ENCODE measurements at regions not wholly inside any gene's neighbourhood (a gene's known extent, or its start where the extent isn't known, plus 50 kb on each side); places are given as distances from the start of the nearest gene placed in this dataset.
"Not testable (repeated sequence)": the region's sequence is repeated elsewhere in the genome, so short reads cannot be mapped to it uniquely, and the experiment has no call there.

DNA sequence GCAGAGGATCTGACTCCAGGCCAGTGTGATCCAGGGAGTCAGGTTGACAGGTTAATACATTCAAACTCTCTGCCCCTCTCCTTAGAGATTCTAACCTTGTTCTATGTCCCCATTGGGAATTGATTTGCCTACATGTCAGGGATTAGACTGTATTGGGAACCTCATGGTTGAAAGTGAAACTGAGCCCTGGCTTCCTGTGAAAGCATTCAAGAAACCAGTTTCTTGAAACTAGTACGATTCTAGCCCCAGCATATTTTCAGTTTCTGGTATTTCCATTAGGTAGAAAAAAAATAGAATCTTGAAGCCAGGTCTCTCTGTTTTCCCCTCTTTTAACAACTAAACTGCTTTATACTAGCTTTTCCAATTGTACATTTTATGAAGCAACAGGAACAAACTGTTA, 140.4 kb upstream of the ABI3BP start:
- Histone ChIP-seq H3K4me1 (no peaks in the 10 kb centered on the region), H3K4me3 (no peak overlapping the region), H3K9me3 (no peaks in the 10 kb centered on the region), H3K27me3 (no peaks in the 10 kb centered on the region), H3K27ac (no peak overlapping the region), H3K36me3 (no peaks in the 10 kb centered on the region)
- TF ChIP-seq, protein P1, sequence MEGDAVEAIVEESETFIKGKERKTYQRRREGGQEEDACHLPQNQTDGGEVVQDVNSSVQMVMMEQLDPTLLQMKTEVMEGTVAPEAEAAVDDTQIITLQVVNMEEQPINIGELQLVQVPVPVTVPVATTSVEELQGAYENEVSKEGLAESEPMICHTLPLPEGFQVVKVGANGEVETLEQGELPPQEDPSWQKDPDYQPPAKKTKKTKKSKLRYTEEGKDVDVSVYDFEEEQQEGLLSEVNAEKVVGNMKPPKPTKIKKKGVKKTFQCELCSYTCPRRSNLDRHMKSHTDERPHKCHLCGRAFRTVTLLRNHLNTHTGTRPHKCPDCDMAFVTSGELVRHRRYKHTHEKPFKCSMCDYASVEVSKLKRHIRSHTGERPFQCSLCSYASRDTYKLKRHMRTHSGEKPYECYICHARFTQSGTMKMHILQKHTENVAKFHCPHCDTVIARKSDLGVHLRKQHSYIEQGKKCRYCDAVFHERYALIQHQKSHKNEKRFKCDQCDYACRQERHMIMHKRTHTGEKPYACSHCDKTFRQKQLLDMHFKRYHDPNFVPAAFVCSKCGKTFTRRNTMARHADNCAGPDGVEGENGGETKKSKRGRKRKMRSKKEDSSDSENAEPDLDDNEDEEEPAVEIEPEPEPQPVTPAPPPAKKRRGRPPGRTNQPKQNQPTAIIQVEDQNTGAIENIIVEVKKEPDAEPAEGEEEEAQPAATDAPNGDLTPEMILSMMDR (IDR thresholded peaks at IDR 0.05), result no peak
- intact Hi-C loops (cut with DNase I), result no loop called here
- FAIRE-seq (no peak), ATAC-seq (no peak), DNase-seq (no peak)
- WGBS, 2 donors, result 40 to 53% methylated on average over 1 of the region's 1 CpG

DNA sequence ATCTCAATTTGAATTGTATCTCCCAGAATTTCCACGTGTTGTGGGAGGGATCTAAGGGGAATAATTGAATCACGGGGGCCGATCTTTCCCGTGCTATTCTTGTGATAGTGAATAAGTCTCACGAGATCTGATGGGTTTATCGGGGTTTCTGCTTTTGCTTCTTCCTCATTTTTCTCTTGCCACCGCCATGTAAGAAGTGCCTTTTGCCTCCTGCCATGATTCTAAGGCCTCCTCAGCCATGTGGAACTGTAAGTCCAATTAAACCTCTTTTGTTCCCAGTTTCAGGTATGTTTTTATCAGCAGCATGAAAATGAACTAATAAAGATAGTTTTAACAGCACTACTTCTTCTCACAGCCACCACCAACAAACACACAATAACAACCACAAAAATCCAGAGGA, 140.0 kb upstream of the ABI3BP start:
- ATAC-seq; intact Hi-C loops (cut with DNase I); DNase-seq; H3K27me3 ChIP-seq; FAIRE-seq; H3K27ac ChIP-seq; H3K4me1 ChIP-seq; H3K9me3 ChIP-seq; H3K36me3 ChIP-seq; H3K4me3 ChIP-seq: not testable (repeated sequence)
- WGBS, 2 donors, result 80 to 81% methylated on average over 7 of the region's 7 CpGs

DNA sequence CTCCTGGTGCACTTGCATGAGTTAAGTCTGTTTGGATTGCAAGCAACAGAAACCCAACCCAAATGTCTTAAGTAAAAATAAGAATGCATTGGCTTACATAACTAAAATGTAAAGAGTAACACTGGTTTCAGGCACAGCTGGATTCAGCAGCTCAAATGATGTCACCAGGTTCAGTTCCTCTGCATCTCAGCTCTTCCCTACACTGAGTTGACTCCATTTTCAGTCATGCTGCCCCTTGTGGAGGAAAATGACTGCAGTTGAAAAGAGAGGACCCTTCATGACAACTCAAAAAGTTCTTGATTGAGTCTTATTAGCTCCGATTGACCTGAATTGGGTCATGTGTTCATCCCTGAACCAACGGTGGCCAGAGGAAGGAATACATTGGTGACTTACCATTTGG, 138.5 kb upstream of the ABI3BP start:
- DNase-seq (no peak), ATAC-seq (no peak), FAIRE-seq (no peak)
- no peak overlapping the region for H3K27ac ChIP-seq
- no peaks in the 10 kb centered on the region for H3K4me1 ChIP-seq
- WGBS, 2 donors, result 67 to 74% methylated on average over 2 of the region's 2 CpGs
- TF ChIP-seq, protein P1 (IDR thresholded peaks at IDR 0.05), result no peak
- H3K36me3 ChIP-seq, result no peaks in the 10 kb centered on the region
- no peaks in the 10 kb centered on the region for H3K27me3 ChIP-seq
- no peak overlapping the region for H3K4me3 ChIP-seq
- H3K9me3 ChIP-seq, result no peaks in the 10 kb centered on the region
- intact Hi-C loops (cut with DNase I), result no loop called here

DNA sequence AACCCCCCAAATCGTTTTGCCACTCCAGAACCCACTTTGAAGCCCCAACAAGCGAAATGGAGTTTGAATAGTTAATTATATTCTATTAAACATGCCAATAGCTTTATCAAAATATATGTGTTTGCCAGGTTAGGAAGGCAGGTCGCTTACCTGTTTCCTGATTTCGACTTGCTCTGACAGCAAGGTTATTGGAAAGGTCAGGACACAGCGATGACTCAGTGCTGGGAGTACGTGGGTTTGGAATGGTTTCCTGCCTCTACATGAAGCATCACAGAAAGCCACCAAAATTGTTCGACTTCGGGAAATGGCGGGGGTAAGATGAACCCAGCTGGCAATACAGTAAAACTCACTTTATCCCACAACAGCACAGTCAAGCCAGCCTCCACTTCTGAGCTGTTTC, 135.6 kb upstream of the ABI3BP start:
- Histone ChIP-seq H3K4me1 (no peaks in the 10 kb centered on the region), H3K27ac (no peak overlapping the region), H3K9me3 (no peaks in the 10 kb centered on the region), H3K4me3 (no peak overlapping the region), H3K36me3 (no peaks in the 10 kb centered on the region), H3K27me3 (no peaks in the 10 kb centered on the region)
- FAIRE-seq, result no peak
- ATAC-seq, result peak; percentile 33 to 60 (median 44)
- no peak for DNase-seq
- 35 to 38% methylated on average over 9 of the region's 9 CpGs for WGBS, 2 donors
- TF ChIP-seq, protein P1 (IDR thresholded peaks at IDR 0.05), result no peak
- intact Hi-C loops (cut with DNase I), result no loop called here

DNA sequence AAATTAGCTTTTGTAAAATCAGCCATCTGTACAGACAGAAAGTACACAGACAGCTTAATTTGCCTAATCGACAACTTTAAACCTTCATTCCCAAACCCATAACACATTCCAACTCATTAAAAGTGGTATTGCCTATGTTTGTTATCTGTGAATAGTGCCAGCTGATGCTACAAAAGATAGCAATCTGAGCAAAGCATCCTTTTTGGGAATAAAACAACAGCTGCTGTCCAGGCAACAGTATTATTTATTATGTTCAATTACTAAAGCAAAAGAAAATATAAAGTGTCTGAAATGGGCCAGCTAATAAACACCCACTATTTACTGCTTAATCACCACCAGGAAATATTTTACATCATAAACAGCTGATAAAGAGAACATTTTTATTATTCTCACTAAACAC, 134.8 kb upstream of the ABI3BP start:
- TF ChIP-seq, protein P1 (IDR thresholded peaks at IDR 0.05), result no peak
- no peak for FAIRE-seq

DNA sequence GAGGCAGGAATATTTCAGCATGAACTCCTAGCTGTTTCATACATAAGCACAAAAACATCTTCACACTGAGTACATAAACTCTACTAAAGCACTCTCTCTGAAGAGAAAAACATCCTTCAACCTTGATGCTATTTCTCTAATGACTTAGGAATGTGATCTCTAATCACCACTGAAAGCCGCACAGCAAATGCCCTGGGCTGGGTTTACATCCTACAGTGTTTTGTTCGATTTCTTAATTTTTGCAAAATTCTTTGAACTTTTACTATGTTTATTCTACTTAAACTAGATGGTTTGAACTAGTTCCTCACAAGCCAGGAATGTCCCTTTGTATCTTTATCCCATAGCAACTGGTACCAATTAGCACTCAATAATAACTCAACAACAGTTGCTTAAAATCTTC, 130.9 kb upstream of the ABI3BP start:
- TF ChIP-seq, protein P1 (IDR thresholded peaks at IDR 0.05), result no peak
- H3K27ac ChIP-seq, result no peak overlapping the region
- FAIRE-seq (no peak), DNase-seq (no peak), ATAC-seq (no peak)
- WGBS, 2 donors, result 54 to 67% methylated on average over 2 of the region's 2 CpGs
- no peaks in the 10 kb centered on the region for H3K9me3 ChIP-seq
- intact Hi-C loops (cut with DNase I), result no loop called here
- no peak overlapping the region for H3K4me3 ChIP-seq
- H3K27me3 ChIP-seq, result no peaks in the 10 kb centered on the region
- H3K36me3 ChIP-seq, result no peaks in the 10 kb centered on the region
- no peaks in the 10 kb centered on the region for H3K4me1 ChIP-seq

More for the DNA sequence above, 134.8 kb upstream of the ABI3BP start:
- ATAC-seq (no peak), DNase-seq (no peak)
- WGBS, 2 donors, result 54 to 64% methylated on average over 1 of the region's 1 CpG
- no peak overlapping the region for H3K27ac ChIP-seq
- H3K36me3 ChIP-seq, result no peaks in the 10 kb centered on the region
- no peaks in the 10 kb centered on the region for H3K9me3 ChIP-seq
- no peak overlapping the region for H3K4me3 ChIP-seq
- intact Hi-C loops (cut with DNase I), result no loop called here
- no peaks in the 10 kb centered on the region for H3K27me3 ChIP-seq
- H3K4me1 ChIP-seq, result no peaks in the 10 kb centered on the region
